Chondrocyte (in vitro differentiated cells): ENCODE measurements at regions not wholly inside any gene's neighbourhood (a gene's known extent, or its start where the extent isn't known, plus 50 kb on each side); places are given as distances from the start of the nearest gene placed in this dataset.

Experiments used
- DNase-seq: peaks from one replicate; pipeline ENCODE4 v3.0.0; 2021; ENCODE audit warnings: mixed read lengths, low spot score
- H3K27ac Mint-ChIP-seq: one replicate; pipeline ENCODE4 v1.8.0; 2021; ENCODE audit warnings: mild to moderate bottlenecking, moderate library complexity, mixed read lengths; ENCODE audit not compliant: unreplicated experiment
- H3K27me3 Mint-ChIP-seq: 2 replicates; pipeline ENCODE4 v1.8.0; 2021; ENCODE audit warnings: low read depth, mixed read lengths
- H3K36me3 Mint-ChIP-seq: 2 replicates; pipeline ENCODE4 v1.8.0; 2021; ENCODE audit warnings: low read depth, mixed read lengths
- H3K4me1 Mint-ChIP-seq: 2 replicates; pipeline ENCODE4 v1.8.0; 2021; ENCODE audit warnings: low read depth, mild to moderate bottlenecking, mixed read lengths
- H3K4me3 Mint-ChIP-seq: one replicate; pipeline ENCODE4 v1.8.0; 2021; ENCODE audit warnings: mild to moderate bottlenecking, moderate library complexity, mixed read lengths; ENCODE audit not compliant: unreplicated experiment
- H3K9me3 Mint-ChIP-seq: 2 replicates; pipeline ENCODE4 v1.8.0; 2021; ENCODE audit warnings: low read depth, mixed read lengths
- CTCF ChIP-seq: fragments of 200-600 bp; sonication (generic); IDR thresholded peaks from 2 replicates; pipeline ENCODE4 v1.5.0; 2021; ENCODE audit warnings: antibody characterized with exemption, mild to moderate bottlenecking, moderate library complexity

- Mint-ChIP-seq H3K36me3 (peaks cover 3% of the 10 kb centered on the region), H3K27ac (peak overlapping the region; percentile 18), H3K4me1 (peaks cover 28% of the 10 kb centered on the region), H3K9me3 (peaks cover 11% of the 10 kb centered on the region), H3K4me3 (no peak overlapping the region), H3K27me3 (no peaks in the 10 kb centered on the region)
- DNase-seq, result no peak
- peak; percentile 47 for TF ChIP-seq CTCF
Observed at GRCh38 chr5:173396311-173396993, 68.2 kb upstream of the STC2 start.

- no peak for DNase-seq
- Mint-ChIP-seq H3K4me3 (no peak overlapping the region), H3K36me3 (peaks cover 3% of the 10 kb centered on the region), H3K4me1 (peaks cover 29% of the 10 kb centered on the region), H3K27ac (peak overlapping the region; percentile 92), H3K27me3 (no peaks in the 10 kb centered on the region), H3K9me3 (peaks cover 11% of the 10 kb centered on the region)
- no peak for TF ChIP-seq CTCF
Observed at GRCh38 chr5:173395933-173396308, 67.7 kb upstream of the STC2 start.

- H3K27ac Mint-ChIP-seq, result peak overlapping the region; percentile 92
- no peak overlapping the region for H3K4me3 Mint-ChIP-seq
- H3K9me3 Mint-ChIP-seq, result peaks cover 11% of the 10 kb centered on the region
- peaks cover 3% of the 10 kb centered on the region for H3K36me3 Mint-ChIP-seq
- no peaks in the 10 kb centered on the region for H3K27me3 Mint-ChIP-seq
- peaks cover 31% of the 10 kb centered on the region for H3K4me1 Mint-ChIP-seq
- peak; percentile 76 for TF ChIP-seq CTCF
- no peak for DNase-seq
Observed at GRCh38 chr5:173395257-173395932, 67.2 kb upstream of the STC2 start.

GRCh38 chr5:173394701-173395100 lies 66.5 kb upstream of the STC2 start:
- peaks cover 3% of the 10 kb centered on the region for H3K36me3 Mint-ChIP-seq
- H3K4me1 Mint-ChIP-seq, result peaks cover 31% of the 10 kb centered on the region
- peaks cover 11% of the 10 kb centered on the region for H3K9me3 Mint-ChIP-seq
- no peak overlapping the region for H3K4me3 Mint-ChIP-seq
- no peak for TF ChIP-seq CTCF
- no peaks in the 10 kb centered on the region for H3K27me3 Mint-ChIP-seq
- no peak overlapping the region for H3K27ac Mint-ChIP-seq
- no peak for DNase-seq

- no peak for DNase-seq
- no peaks in the 10 kb centered on the region for H3K27me3 Mint-ChIP-seq
- H3K9me3 Mint-ChIP-seq, result peaks cover 8% of the 10 kb centered on the region
- H3K4me1 Mint-ChIP-seq, result peaks cover 26% of the 10 kb centered on the region
- no peak overlapping the region for H3K4me3 Mint-ChIP-seq
- no peak for TF ChIP-seq CTCF
- H3K36me3 Mint-ChIP-seq, result peaks cover 3% of the 10 kb centered on the region
- no peak overlapping the region for H3K27ac Mint-ChIP-seq
Observed at GRCh38 chr5:173392172-173392571, 64.0 kb upstream of the STC2 start.
